Adrenal gland (tissue), 9 donors: ENCODE measurements at regions not wholly inside any gene's neighbourhood (a gene's known extent, or its start where the extent isn't known, plus 50 kb on each side); places are given as distances from the start of the nearest gene placed in this dataset.

Source experiments
- DNase-seq, 7 donors: peaks; one replicate each; pipeline ENCODE4 v3.0.0-alpha.2; 2019 to 2020
- H3K27ac ChIP-seq, 5 donors: fragments of 200-600 bp; sonication (generic) in 4 of 5; 1 replicate in 3 of 5; 2 replicates in 2 of 5; pipeline versions ENCODE4 v1.5.1 to v1.8.0; 2016 to 2020; ENCODE audit warnings: mild to moderate bottlenecking in 1 of 5
- H3K27me3 ChIP-seq: fragments of 200-600 bp; 2 replicates; pipeline ENCODE4 v1.8.0; 2021
- H3K36me3 ChIP-seq, 2 donors: fragments of 200-600 bp; replicated peaks in 1 of 2; 1 replicate in 1 of 2; 2 replicates in 1 of 2; pipeline versions ENCODE4 v1.5.1 to v1.8.0; 2018 to 2022
- H3K4me1 ChIP-seq, 2 donors: fragments of 200-600 bp; replicated peaks in 1 of 2; 1 replicate in 1 of 2; 2 replicates in 1 of 2; pipeline versions ENCODE4 v1.5.1 to v1.8.0; 2018 to 2021
- H3K4me3 ChIP-seq, 4 donors: fragments of 200-600 bp; sonication (generic) in 3 of 4; one replicate each; pipeline ENCODE4 v1.5.1; 2016 to 2018
- H3K9me3 ChIP-seq, 3 donors: fragments of 200-600 bp; sonication (generic) in 1 of 3; replicated peaks in 1 of 3; 1 replicate in 2 of 3; 2 replicates in 1 of 3; pipeline versions ENCODE4 v1.5.1 to v1.8.0; 2016 to 2021
- POLR2A ChIP-seq, 2 donors: fragments of 450-650 bp; IDR thresholded peaks; one replicate each; pipeline ENCODE4 v1.6.1; 2017; ENCODE audit warnings: antibody characterized with exemption in 2 of 2, mild to moderate bottlenecking in 2 of 2, moderate library complexity in 1 of 2
- WGBS, 4 donors: extraction: QIAGEN DNeasy Blood & Tissue Kit in 2 of 4; methylation state at CpG; one replicate each; pipeline versions ENCODE4 v1.1.5 to v1.1.7; 2013 to 2017; 5-methylcytosine and 5-hydroxymethylcytosine counted together
- intact Hi-C, 2 donors: fragments of 100-400 bp; cut with DNase I; formaldehyde crosslinking; loops; one replicate each; pipeline versions ENCODE4 v1.14.1 to v1.15.0; 2022 to 2023
- TF ChIP-seq, protein P1 (sequence below), 6 experiments: fragments of 450-650 bp in 4 of 6; fragments of 200-600 bp in 2 of 6; sonication (generic) in 1 of 6; IDR thresholded peaks; 1 replicate in 5 of 6; 2 replicates in 1 of 6; pipeline versions ENCODE4 v1.5.1 to v1.8.0; 2016 to 2021; ENCODE audit warnings: antibody characterized with exemption in 6 of 6, mild to moderate bottlenecking in 2 of 6, moderate library complexity in 1 of 6
- donor health status: healthy with polysubstance abuse.
- donor health status: Bipolar disorder and iron deficiency.
- donor health status: DM: yes; HTN: yes; CAD: no.
- donor health status: DM: no; HTN: no; CAD: no.
- donor health status: DM: no; HTN: no; CAD: no.

DNA sequence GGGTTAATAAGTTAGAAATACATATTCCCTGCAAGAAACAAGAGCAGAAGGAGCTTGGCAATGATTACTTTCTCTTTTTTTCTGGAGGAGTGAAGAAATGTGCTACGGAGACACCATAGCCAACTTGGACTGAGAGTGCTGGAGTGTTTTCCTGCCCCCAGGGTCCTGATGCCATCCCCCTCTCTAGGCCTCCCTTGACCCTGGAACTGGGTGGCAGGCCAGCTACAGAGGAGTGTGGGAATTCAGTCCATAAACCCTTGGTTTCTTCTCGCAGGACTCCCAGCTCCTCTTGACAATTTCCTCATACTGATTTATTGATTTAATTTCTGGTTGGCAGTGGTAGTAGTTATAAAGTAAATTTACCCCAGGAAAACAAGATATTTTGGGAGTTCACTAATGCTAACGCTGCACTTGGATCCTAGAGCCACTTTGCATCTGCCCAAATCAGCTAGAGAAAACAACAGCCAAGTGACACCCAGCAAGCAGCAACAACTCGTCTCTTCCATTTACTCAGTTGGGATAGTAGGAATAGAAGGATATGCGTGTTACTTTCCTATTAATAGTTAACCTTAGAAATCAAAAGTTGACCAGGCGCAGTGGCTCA, 76.4 kb upstream of the CELF2 start:
- no peaks in the 10 kb centered on the region for H3K36me3 ChIP-seq
- no peaks in the 10 kb centered on the region for H3K4me1 ChIP-seq
- DNase-seq, result no peak
- TF ChIP-seq, protein P1, sequence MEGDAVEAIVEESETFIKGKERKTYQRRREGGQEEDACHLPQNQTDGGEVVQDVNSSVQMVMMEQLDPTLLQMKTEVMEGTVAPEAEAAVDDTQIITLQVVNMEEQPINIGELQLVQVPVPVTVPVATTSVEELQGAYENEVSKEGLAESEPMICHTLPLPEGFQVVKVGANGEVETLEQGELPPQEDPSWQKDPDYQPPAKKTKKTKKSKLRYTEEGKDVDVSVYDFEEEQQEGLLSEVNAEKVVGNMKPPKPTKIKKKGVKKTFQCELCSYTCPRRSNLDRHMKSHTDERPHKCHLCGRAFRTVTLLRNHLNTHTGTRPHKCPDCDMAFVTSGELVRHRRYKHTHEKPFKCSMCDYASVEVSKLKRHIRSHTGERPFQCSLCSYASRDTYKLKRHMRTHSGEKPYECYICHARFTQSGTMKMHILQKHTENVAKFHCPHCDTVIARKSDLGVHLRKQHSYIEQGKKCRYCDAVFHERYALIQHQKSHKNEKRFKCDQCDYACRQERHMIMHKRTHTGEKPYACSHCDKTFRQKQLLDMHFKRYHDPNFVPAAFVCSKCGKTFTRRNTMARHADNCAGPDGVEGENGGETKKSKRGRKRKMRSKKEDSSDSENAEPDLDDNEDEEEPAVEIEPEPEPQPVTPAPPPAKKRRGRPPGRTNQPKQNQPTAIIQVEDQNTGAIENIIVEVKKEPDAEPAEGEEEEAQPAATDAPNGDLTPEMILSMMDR (IDR thresholded peaks at IDR 0.05), result no peak
- TF ChIP-seq POLR2A (IDR thresholded peaks at IDR 0.05), result no peak
- intact Hi-C loops, result no loop called here
- 63 to 74% (median 72%) methylated on average over 6 of the region's 6 CpGs for WGBS, 4 donors
- no peaks in the 10 kb centered on the region for H3K27me3 ChIP-seq
- H3K4me3 ChIP-seq, result no peak overlapping the region
- H3K9me3 ChIP-seq, result no peaks in the 10 kb centered on the region
- H3K27ac ChIP-seq, result no peak overlapping the region

DNA sequence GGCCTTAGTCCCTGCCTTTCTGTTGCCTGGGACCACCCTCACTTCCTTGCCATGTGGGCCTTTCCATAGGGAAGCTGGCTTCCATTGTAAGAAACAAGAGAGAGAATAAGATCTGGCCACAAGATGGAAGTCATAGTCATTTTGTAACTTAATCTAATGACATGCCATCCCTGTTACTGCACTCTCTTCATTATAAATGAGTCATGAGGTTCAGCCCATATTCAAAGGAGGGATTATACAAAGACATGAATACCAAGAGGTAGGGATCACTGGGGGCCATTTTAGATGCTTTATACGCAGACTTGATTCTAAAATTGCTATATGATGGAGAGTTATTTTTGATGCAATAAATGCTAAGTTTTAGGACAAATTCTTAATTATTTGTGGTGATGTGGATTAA, 75.2 kb upstream of the CELF2 start:
- Histone ChIP-seq H3K9me3 (no peaks in the 10 kb centered on the region), H3K27me3 (no peaks in the 10 kb centered on the region), H3K27ac (no peak overlapping the region), H3K4me1 (no peaks in the 10 kb centered on the region), H3K36me3 (no peaks in the 10 kb centered on the region), H3K4me3 (no peak overlapping the region)
- WGBS, 4 donors, result 82 to 91% (median 89%) methylated on average over 1 of the region's 1 CpG
- no peak for TF ChIP-seq POLR2A (IDR thresholded peaks at IDR 0.05)
- TF ChIP-seq, protein P1 (IDR thresholded peaks at IDR 0.05), result no peak
- intact Hi-C loops, result no loop called here
- no peak for DNase-seq

DNA sequence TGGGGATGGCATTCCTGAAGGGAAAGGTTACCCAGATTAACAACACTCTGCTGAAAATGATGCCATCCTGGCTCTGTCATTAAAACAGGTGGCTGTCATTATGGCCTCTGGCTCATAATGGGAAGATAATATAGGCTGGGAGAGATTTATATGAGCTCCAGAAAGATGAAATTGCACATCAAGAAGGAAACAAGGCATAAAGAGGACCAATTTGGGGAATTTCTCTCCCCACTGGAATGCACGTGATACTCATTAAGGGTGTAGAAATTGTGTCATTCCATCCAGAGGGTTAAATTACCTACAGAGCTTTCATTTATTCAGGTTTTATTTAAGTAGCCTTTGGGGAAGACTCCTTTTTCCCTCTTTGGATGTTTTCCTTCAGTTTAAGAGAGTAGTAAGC, 71.6 kb upstream of the CELF2 start:
- intact Hi-C loops, result no loop called here

DNA sequence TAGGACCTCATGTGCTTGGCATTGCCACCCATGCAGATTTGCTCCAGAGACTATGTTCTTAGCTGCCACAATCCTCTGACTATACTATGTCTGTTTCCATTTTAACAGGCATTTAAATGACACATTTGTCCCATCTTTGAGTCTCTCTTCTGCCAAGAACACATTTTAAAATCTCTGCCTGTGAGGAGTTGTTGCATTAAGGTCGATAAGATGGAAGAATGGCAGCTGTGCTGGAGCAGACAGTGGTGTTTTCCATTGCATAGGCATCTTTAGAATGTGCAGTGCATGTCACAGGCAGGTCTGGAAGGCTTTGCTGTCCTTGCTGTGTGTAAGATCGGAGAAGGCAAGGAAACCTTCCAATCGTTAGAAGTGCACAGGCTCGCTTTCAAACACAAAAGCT, 70.9 kb upstream of the CELF2 start:
- no peak for DNase-seq
- H3K9me3 ChIP-seq, result no peaks in the 10 kb centered on the region
- intact Hi-C loops, result no loop called here
- no peak overlapping the region for H3K27ac ChIP-seq
- no peaks in the 10 kb centered on the region for H3K36me3 ChIP-seq
- no peak overlapping the region for H3K4me3 ChIP-seq
- no peaks in the 10 kb centered on the region for H3K27me3 ChIP-seq
- 70 to 85% (median 74%) methylated on average over 4 of the region's 4 CpGs for WGBS, 4 donors
- no peaks in the 10 kb centered on the region for H3K4me1 ChIP-seq
- no peak for TF ChIP-seq POLR2A (IDR thresholded peaks at IDR 0.05)
- TF ChIP-seq, protein P1 (IDR thresholded peaks at IDR 0.05), result no peak

More for the DNA sequence above, 71.6 kb upstream of the CELF2 start:
- WGBS, 4 donors, result 78 to 86% (median 80%) methylated on average over 1 of the region's 1 CpG
- no peak for TF ChIP-seq POLR2A (IDR thresholded peaks at IDR 0.05)
- TF ChIP-seq, protein P1 (IDR thresholded peaks at IDR 0.05), result no peak
- H3K9me3 ChIP-seq, result no peaks in the 10 kb centered on the region
- no peaks in the 10 kb centered on the region for H3K4me1 ChIP-seq
- H3K36me3 ChIP-seq, result no peaks in the 10 kb centered on the region
- H3K4me3 ChIP-seq, result no peak overlapping the region
- no peak overlapping the region for H3K27ac ChIP-seq
- no peak for DNase-seq
- no peaks in the 10 kb centered on the region for H3K27me3 ChIP-seq
